GM12875 (cell line): ENCODE measurements at regions not wholly inside any gene's neighbourhood (a gene's known extent, or its start where the extent isn't known, plus 50 kb on each side); places are given as distances from the start of the nearest gene placed in this dataset.

ENCODE experiments used
- H3K4me3 ChIP-seq: one replicate; pipeline ENCODE4 v1.5.1; 2011; ENCODE audit warnings: low read depth, low read length, control low read depth
- CTCF ChIP-seq: IDR thresholded peaks from 2 replicates; pipeline ENCODE4 v1.5.1; 2011; ENCODE audit warnings: low read depth, mild to moderate bottlenecking, control low read depth, inconsistent platforms, low read length, moderate library complexity, borderline replicate concordance; ENCODE audit not compliant: insufficient read depth

GRCh38 chr6:134676307-134677281 is 273.3 kb downstream of the ALDH8A1 start:
- H3K4me3 ChIP-seq: no peak overlapping the region
- no peak for TF ChIP-seq CTCF

GRCh38 chr6:134675110-134676054 is 274.5 kb downstream of the ALDH8A1 start:
- no peak for TF ChIP-seq CTCF
- H3K4me3 ChIP-seq: no peak overlapping the region

GRCh38 chr6:134674562-134674961 is 275.3 kb downstream of the ALDH8A1 start:
- TF ChIP-seq CTCF: no peak
- H3K4me3 ChIP-seq: no peak overlapping the region

- no peak for TF ChIP-seq CTCF
- H3K4me3 ChIP-seq: no peak overlapping the region
These were observed 280.4 kb downstream of the ALDH8A1 start for GRCh38 chr6:134669485-134669884.

GRCh38 chr6:134667111-134667510 is 282.8 kb downstream of the ALDH8A1 start:
- TF ChIP-seq CTCF: no peak
- H3K4me3 ChIP-seq: no peak overlapping the region

- TF ChIP-seq CTCF: no peak
- H3K4me3 ChIP-seq: no peak overlapping the region
These were observed 283.8 kb downstream of the ALDH8A1 start for GRCh38 chr6:134666125-134666524.
